Right renal cortex interstitium (tissue), 3 donors: ENCODE measurements at regions not wholly inside any gene's neighbourhood (a gene's known extent, or its start where the extent isn't known, plus 50 kb on each side); places are given as distances from the start of the nearest gene placed in this dataset.
A peak's percentile ranks its signal among the peaks of the same experiment; 100 is the strongest.

Experiments
- DNase-seq, 3 donors: peaks; one replicate each; pipeline ENCODE4 v3.0.0-alpha.2; 2013; ENCODE audit warnings: low read depth in 3 of 3, low spot score in 2 of 3

DNA sequence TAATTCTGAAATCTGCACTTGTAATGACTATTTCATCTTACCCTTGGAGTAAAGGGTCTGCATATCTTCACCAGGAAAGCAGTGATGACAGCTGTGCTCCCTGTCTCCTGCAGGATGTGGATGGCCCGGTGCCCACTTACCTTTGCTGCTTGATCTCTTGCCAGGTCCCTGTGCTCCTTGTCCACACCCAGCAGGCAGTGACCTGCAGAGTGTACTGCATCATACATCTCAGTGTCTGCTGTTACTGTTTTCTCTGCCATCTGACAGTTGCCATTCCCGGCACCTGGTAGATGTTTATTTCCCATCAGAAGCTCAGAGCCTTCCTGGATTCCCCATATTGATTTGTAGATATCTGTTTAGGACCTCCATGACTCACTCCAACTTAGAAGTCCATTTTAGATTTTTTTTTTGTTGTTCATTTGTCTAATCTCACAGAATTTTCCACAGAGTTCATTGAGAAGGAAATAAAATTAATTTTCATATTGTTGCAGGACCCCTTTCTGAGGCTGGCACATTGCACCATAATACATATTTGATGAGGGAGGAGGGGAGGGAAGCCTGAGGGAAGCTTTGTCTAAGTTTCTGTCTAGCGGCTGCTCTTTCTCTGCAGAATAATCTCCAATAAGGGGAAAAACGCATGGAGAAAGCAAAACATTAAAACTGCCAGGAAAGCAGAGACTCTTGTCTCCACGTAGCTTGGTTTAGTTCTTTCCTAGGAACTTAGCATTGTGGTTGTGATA is 697.5 kb upstream of the RAB6C start:
- no peak for DNase-seq

DNA sequence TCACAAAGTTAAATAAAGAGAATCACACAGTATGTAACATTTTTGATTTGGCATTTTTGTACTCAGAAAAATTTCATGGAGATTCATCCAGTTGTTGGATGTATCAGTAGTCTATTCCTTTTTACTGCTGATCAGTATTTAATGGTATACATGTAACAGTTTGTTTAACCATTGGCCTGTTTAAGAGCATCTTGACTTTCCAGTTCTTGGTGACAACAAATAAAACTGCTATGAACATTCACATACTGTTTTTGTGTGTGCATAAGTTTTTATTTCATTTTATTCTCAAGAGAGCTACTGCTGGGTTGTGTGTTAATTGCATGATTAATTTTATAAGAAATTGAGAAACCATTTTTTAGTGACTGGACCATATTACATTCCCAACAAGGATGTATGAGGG is 694.5 kb upstream of the RAB6C start:
- DNase-seq: no peak

DNA sequence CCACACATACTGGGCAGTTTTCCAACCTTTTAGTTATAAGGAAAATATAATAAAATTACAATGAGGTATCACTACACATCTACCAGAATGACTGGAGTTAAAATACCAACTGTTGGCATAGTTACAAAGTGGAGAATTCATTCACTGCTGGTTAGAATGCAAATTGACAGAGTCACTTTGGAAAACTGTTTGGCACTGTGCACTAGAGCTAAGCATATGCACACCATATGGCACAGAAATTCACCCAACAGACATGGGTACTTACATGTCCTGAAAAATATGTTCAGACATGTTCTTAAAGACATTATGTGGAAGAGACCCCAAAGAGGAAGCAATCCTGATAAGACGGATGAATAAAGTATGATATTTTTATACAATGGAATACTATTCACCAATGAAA is 686.1 kb upstream of the RAB6C start:
- no peak for DNase-seq

DNA sequence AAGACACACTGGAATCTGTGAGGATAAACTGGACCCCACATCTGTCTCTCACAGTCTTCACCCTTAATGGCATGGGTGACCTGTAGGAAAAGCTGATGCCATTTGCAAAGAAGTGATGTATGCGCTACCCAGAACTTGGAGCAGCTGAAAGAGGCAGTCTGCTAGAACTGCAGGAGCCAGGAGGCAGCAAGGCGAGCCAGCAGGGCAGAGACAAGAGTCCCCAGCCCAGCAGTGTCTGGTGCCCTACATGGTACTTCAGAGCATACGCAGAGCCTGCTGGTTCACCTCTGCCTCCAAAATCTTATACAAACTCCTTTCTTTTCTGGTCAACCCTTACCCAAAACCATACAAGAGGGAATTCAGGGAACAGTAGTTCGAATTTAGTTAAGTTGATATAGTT is 683.1 kb upstream of the RAB6C start:
- no peak for DNase-seq

DNA sequence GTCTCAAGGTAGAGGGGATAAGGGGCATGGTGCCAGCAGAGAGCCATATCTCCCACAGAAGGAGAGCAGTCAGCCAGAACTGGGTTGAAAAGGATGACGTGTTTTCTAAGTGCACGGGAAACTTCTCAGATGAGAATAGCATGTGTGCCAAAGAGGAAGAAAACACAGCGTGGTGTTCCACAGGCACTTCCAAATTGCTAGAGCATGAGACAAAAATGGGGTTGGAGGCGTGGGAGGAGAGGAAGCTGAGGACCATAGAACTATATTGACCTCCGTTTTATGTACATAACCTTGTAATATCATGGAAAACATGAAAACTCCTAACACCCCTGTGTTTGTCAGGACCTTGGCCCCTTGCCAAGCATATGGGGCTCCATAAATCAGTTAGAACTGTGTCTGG is 682.7 kb upstream of the RAB6C start:
- DNase-seq: peak in 2 of 3 donors; percentile 10 to 12

DNA sequence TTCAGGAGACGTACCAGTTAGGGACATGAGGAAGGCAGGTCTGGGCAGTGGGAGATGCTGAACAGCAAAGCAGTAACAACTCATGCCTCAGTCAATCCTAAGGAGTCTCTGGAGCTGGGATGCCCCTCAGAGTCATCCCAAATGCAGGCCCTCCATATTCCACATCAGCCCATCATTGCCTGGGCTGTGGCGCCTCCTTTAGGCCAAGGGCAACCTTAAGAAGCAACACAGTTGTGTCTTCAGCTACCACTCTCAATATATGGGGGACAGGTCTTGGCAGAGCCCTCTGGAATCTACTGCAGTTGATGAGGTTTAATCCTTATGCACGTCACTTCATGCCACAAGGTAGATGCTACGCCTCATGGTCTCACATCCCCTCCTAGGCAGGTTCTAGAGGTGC is 682.0 kb upstream of the RAB6C start:
- DNase-seq: no peak

DNA sequence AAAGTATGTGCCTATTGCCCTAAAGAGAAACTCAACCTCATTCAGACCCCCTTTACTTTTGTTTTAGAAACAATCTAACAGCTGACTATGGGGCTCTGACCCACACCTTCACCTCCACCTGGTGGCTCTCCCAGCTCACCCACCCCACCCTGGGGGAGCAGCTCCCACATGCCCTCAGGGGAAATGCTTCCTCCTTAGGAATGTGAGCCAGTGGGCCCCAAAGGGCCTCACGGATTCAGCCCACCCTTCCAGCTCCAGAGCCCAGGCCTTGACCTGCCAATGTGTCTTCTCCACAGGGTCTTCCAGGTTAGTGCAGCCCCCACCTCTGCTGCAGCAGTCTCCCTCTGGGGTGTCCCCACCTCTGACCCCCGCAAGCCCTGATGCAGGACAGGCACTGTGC is 680.1 kb upstream of the RAB6C start:
- no peak for DNase-seq

DNA sequence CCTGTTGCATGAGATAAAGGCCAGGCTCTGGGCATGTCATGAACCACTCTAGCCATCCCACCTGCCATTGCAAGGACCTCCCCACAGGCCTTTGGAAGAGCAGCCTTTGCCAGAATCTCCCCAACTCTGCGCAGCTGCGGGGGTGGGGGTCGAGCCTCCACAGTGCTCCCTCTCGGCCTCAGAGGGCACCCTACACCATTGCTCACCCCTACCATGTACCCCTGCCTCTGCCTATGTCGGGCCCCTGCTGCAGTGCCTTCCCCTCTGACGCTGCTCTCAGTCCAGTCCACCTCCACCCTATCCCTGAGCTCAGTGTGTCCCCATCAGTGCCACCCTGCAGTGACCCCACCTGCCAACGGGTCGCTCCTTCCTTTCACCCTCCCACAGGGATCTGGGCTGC is 679.7 kb upstream of the RAB6C start:
- DNase-seq: no peak

DNA sequence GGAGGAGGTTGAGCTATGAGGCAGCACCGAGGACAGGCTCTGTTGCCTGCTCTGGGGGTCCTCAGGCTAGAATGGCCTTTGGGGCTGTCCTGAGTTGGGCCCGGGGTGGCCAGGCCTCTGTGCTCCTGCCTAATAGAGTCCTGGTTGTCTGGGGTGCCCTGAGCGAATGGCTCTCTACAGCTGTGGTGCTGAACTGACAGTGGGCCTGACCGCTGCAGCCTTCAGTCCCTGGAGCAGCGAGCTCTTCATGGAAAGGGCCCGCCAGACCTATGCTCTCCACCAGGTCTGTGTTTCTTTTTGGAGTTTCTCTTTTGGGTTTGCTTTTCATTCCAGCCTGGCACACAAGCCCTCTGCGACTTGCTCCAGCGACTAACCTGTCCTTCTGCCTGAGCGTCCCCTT is 679.0 kb upstream of the RAB6C start:
- DNase-seq: no peak

DNA sequence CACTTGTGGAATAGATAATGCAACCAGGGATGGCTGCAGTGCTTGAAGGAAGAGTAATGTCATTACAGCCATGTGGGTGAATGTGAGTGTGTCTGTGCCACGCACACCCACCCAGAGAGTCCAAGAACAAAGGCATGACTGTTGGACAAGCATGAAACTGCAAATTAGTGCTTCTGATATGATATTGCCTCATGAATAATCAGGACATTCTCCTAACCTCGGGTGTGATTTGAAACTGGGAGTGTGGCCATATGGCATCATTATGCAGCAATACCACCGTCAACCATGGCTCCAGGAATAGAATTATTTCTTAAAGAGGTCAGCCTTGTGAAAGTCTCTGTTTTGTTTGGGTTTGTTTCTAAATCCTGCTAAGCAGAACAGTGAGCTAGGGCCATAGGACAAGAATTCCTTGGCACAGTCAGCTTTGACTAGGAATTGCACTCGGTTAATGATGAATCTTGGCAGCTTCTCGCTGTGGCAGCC is 678.0 kb upstream of the RAB6C start:
- no peak for DNase-seq

DNA sequence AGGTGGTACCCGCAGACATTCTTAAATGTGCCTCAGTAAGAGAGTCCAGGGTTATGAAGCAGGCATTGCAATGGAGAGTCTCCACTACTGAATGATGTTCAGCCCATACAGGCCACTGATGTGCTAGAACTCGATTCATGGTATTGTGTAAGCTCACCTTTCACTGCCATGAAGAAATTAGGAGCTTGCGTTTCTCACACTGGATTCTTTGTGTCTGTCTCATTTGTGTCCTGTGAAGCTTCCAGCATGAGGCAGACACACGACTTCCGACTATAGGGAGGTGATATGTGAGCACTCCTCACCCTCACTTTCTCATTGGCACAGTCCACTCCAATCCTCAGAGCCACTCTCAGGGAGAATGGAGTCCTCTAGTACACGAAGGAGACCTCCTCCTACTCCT is 677.4 kb upstream of the RAB6C start:
- DNase-seq: no peak

DNA sequence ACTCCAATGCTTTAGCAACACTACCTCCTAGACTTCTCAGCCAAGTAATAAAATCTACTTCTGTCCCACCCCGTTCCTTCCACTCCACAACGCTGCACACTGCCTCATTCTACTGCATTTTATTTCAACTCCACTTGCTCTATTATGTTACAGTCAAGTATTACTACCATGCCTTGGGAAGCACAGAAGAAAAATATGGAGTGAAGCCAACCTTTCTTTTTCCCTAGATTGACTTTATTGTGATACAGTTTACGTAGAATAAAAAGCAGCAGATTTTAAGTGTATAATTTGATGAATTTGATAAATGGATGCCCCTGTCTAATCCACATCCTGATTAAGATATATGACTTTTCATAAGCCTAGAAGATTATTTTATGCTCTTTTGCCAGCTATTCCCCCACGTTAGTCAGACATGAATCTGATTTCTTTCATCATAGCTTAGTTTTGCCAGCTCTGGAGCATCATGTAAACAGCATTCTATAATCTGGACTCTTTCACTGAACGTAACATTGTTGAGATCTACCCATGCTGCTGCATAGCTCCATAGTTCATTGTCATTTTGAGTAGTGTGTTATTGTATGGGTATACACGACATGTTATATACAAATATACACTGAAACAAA is 676.8 kb upstream of the RAB6C start:
- DNase-seq: no peak

DNA sequence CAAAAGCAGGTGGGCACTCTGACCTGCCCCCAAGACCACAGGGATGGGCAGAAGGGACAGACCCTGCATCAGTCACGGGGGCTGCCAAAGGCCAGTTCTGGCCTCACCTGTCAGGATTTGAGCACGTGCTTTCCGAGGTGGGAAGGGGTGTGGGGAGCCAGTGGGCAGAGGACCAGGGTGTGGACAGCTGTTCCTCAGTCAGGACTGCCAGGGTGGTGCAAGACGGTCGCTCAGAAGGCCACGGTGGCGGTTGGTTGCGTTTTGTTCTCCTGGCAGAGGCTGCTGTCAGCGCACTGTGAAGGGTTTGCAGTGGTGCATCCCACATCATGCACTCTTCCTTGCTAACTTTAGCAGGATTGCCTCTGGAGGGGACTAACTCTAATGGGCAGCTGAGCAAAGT is 665.3 kb upstream of the RAB6C start:
- DNase-seq: no peak

DNA sequence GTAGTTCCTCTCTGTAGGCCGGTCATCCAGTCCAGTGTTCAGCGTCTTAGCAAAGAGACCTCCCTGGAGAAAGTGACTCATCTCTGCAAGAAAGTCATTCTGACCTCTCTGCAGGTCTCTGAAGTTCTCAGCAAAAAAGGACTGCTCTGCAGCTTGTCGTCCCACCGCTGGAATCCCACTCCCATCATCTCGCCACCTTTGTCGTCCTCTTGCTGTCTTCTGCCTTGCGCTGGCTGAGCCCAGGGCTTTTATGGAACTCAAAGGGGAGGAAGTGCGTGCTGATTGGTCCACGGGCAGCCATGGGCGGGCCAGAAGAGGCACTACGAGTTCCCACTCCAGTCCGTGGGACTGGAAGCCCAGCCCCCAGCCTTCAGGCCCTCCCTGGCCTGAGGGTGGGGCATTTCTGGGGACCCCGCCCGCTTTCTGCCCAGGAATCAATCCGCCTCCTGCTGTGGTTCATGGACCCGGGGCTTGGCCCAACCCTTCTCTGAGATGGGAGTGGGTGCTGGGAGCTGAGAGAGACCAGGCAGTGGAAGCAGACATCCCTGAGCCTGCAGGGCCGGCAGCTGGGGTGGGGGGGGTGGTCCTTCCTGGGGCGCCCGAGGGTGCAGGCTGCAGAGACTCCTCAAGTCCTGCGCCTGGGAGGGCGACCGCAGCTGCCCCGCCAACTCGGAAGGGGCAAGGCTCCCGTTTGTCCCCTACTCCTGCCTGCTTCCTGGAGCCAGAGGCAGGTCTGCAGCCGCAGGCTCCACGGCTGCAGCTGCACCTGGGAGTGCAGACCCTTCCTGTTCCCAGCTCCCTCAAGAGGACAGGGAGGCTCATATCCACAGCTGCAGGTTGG is 660.7 kb upstream of the RAB6C start:
- DNase-seq: no peak

DNA sequence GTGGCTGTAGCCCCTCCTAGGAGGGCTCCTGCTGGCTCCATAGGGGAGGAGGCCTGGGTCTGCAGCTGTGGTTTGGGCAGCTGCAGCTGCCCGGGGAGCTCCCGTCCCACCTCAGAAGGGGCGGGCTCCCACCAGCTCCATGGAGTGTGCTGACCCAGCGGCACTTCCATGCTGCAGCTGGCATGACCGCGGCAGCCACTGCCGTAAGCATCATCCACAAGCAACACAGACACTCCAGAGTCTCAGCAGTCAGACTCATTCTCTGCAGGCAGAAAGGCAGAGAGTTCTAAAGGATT is 660.1 kb upstream of the RAB6C start:
- DNase-seq: no peak

DNA sequence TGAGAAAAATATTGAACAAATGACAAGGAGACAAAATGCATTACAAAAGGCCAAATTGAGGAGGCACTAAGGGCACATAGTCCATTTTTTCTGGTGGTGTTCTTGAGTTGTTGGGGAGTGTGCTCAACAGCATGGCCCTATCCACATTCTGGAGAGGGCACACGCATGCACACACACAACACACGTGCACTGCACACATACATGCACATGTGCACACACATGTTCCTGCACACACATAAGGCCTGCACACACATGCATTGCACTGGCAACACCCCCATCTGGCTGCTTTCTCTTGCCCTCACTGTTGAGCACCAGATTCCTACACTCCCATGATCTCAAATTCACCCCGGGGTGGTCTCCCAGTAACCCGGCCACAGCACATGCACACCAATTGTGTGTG is 659.2 kb upstream of the RAB6C start:
- DNase-seq: no peak

DNA sequence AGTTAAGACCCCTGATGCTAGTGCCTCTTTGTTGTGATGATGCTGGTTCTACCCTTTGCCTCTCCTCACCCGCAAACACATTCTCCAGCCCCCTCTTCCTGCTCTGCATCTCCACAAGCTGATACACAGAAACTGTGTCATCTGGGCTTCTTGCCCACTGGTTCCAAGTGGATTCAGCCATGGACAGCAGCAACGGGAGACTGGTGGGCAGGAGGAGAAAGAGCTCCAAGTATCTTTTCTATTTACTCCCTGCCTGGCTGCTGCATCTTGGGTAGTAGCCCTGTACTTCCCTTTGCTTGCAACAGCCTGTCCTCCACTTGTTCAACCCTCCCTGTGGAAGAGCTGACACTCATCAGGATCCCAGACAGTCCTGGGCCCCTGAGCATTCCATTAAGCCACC is 655.1 kb upstream of the RAB6C start:
- no peak for DNase-seq

DNA sequence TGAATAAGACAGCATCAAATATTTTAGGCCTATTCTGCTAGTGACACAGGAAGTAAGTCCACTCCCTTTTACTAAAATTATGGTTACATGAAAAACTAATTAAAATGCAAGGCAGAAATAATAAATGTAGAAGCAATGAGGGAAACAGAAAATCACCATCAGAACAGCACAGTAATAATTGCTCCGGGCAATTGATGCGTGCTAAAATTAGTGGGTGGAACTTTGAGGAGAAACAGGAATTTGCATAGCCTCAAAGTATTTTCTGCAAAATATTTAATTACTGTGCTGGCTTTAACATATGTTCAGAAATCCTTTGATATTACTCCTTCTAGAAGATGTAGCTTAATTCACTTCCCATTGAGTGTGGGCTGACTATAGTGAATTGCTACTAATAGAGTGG is 654.3 kb upstream of the RAB6C start:
- no peak for DNase-seq

DNA sequence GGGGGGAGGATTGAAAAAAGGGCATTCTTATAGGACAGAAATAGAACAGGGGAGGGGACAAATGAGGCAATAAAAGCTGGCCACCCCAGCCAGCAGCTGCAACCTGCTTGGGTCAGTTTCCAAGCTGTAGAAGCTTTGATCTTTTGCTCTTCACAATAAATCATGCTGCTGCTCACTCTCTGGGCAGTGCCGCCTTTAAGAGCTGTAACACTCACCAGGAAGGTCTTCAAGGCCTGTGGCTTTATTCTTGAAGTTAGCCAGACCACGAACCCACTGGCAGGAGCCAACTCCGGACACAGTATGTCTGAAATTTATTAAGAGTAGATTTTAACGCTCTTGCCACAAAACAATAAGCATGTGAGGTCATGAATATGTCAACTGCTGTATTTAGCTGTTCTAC is 649.9 kb upstream of the RAB6C start:
- no peak for DNase-seq

DNA sequence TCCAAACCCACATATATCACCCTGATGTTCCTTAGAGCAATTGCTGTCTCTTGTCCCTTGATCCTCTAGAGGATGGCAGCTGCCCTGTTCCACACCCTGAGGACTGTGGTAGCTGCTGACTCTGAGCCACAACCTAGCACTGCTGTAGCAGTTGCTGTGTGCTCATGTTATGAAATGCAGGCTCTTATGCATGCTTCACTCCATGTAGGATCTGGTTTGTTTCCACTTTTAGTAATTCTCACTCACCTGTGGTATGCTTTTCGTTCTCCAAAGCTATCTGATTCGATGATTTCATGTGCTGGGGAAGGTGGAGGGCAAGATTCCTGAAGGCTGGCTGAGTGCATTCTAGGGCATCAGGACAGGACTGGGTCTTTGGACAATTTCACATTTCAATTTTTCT is 649.0 kb upstream of the RAB6C start:
- DNase-seq: no peak

DNA sequence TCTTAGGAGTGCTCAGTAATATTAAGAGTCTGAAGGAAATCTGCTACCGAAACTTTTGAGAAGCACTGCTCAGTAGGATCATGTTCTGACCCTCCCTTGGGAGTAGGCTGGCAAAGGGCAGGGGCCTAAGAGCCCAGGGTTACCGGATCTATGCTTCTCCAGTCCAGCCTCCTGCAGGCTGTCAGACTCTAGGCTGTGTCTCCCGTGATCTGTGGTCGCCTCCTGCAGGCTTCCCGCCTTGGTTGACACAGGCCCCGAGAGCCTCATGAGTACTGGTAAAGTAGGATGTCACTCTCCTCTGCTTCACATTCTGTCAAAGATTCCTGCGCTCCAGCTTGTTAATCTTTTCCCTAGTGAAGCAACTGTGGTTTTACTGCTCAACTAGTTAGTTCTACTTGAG is 647.8 kb upstream of the RAB6C start:
- DNase-seq: no peak

DNA sequence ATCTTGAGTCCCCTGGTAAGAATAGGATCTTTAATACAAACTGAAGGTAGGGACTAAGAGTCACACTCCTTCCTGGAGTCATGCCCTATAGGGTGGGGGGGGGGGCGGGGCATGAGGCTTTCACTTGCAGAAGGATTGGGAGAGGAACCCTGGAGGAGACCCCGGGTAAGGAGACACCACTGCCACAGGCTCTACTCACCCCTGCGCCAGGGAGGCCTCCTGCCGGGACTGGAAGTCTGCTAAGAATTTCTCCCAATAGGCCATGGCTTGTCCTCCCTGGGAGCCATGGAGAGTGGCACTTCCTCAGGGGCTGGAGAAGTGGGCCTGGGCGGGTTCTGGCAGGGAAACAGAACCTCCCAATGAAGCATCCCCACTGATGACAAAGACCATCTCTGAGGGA is 645.3 kb upstream of the RAB6C start:
- DNase-seq: no peak
